GM10266 (cell line): ENCODE measurements at regions not wholly inside any gene's neighbourhood (a gene's known extent, or its start where the extent isn't known, plus 50 kb on each side); places are given as distances from the start of the nearest gene placed in this dataset.

Source experiments
- DNase-seq: peaks from one replicate; pipeline ENCODE4 v3.0.0; 2012; ENCODE audit errors: extremely low spot score
- CTCF ChIP-seq: IDR thresholded peaks from 2 replicates; pipeline ENCODE4 v1.5.1; 2012; ENCODE audit warnings: mild to moderate bottlenecking, low read depth; ENCODE audit not compliant: control insufficient read depth, insufficient read depth; ENCODE audit errors: missing control alignments

DNA sequence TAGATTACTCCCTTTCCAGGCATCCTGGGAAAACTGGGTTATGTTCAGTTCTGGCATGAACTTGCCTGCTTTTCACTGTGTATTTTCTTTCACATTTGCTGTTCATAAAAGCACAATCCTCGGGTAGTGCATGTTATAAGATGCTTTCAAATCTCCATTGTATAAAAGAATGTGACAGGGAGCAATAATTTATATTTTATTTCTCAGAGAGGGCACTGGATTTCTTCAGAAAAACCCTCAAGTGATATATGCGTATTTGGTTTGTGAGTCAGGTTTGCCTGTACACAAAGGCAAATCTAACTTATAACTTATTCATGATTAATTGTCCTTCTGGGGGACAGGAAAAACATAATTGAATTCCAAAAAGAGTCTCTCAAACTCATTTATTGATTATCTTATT lies 440.7 kb upstream of the MMADHC start:
- TF ChIP-seq CTCF, result no peak
- DNase-seq, result no peak

GRCh38 chr2:150027164-150027563 lies 439.6 kb upstream of the MMADHC start:
- TF ChIP-seq CTCF, result no peak
- DNase-seq, result no peak

DNA sequence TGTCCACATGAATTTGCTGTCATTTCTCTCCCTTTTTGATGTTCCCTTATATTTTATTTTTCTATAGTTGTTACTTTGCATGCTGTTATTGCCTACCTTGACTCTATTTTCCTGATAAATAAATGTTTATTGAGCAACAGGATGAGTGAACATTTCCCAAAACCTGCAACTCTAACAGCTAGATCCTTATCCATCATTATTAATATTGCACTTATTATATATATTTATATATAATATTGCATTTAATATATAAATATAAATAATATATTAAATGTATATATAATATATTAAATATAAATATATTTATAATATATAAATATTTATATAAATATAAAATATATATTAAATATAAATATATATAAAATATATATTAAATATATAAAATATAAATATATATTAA lies 436.1 kb upstream of the MMADHC start:
- no peak for TF ChIP-seq CTCF
- DNase-seq, result no peak

- DNase-seq, result no peak
- no peak for TF ChIP-seq CTCF
Measured at GRCh38 chr2:150023044-150023443, 435.5 kb upstream of the MMADHC start.

DNA sequence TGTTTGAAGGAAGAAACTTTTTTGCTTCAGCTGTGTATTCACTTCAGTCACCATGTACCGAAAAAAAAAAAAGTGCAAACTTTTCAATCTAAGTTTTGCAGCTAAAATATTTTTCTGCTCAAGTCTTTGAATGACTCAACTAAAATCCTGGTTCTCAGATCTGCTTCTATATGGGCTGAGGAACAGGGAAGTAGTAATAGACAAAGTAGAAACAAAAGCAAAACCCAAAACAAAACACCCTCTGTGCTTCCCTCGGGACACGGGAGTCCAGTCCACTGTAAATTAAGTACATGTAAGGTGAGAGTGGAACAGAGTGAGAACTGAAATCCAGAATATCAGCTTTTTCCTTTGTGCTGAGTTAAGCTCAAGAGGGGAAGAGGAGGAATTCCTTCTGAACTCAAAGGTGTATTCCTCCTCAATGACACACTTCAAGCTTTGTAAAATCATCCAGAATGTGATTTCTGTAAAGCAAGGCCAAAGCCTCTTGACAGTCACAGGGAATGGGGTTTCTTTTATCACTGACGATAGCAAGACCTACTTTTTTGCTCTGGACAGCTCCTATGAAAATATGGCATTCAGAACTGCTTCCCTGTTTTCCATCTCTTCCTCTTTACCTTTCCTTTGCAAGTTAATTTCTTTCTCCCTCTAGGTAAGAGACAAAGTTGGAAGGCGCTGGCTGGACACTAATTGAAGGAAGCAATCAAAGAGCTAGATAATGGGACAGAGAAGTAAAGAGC lies 433.5 kb upstream of the MMADHC start:
- DNase-seq, result no peak
- no peak for TF ChIP-seq CTCF

GRCh38 chr2:150020221-150020620 lies 432.6 kb upstream of the MMADHC start:
- no peak for TF ChIP-seq CTCF
- DNase-seq, result no peak

- no peak for DNase-seq
- no peak for TF ChIP-seq CTCF
Measured at GRCh38 chr2:150019063-150019462, 431.5 kb upstream of the MMADHC start.
